Esophagus muscularis mucosa (tissue), 4 donors: ENCODE measurements at regions not wholly inside any gene's neighbourhood (a gene's known extent, or its start where the extent isn't known, plus 50 kb on each side); places are given as distances from the start of the nearest gene placed in this dataset.

Experiments
- CTCF ChIP-seq, 3 experiments: fragments of 200-600 bp in 2 of 3; fragments of 450-650 bp in 1 of 3; sonication (generic) in 2 of 3; IDR thresholded peaks; one replicate each; pipeline ENCODE4 v1.5.1; 2017 to 2019; ENCODE audit warnings: antibody characterized with exemption in 3 of 3, mild to moderate bottlenecking in 2 of 3, moderate library complexity in 1 of 3
- EP300 ChIP-seq: sonication (generic); formaldehyde crosslinking; IDR thresholded peaks from one replicate; pipeline ENCODE4 v1.6.1; 2017; ENCODE audit warnings: antibody characterized with exemption
- POLR2A ChIP-seq: fragments of 450-650 bp; IDR thresholded peaks from one replicate; pipeline ENCODE4 v1.6.1; 2017; ENCODE audit warnings: antibody characterized with exemption, moderate library complexity, mild to moderate bottlenecking, low read depth
- POLR2AphosphoS5 ChIP-seq, 2 donors: sonication (generic); formaldehyde crosslinking; IDR thresholded peaks; one replicate each; pipeline ENCODE4 v1.6.1; 2017; ENCODE audit warnings: antibody characterized with exemption in 2 of 2

GRCh38 chr3:30462721-30463470 lies 143.5 kb upstream of the TGFBR2 start:
- no peak for TF ChIP-seq CTCF (IDR thresholded peaks at IDR 0.05)
- no peak for TF ChIP-seq POLR2A
- TF ChIP-seq EP300 = no peak
- TF ChIP-seq POLR2AphosphoS5 (IDR thresholded peaks at IDR 0.05) = no peak
